Stimulated activated naive CD8-positive, alpha-beta T cell treated with anti-CD3 and anti-CD28 coated beads, Interleukin-15, Interleukin-2, amounts not matched to agents 100 U/mL and 50 U/mL, for 24 hours (primary cell): ENCODE measurements at regions not wholly inside any gene's neighbourhood (a gene's known extent, or its start where the extent isn't known, plus 50 kb on each side); places are given as distances from the start of the nearest gene placed in this dataset.
A peak's percentile ranks its signal among the peaks of the same experiment; 100 is the strongest.
"Not testable (repeated sequence)": the region's sequence is repeated elsewhere in the genome, so short reads cannot be mapped to it uniquely, and the experiment has no call there.

ENCODE experiments used
- ATAC-seq: fragments of 150-1000 bp; cut with Tn5 transposase; one replicate; pipeline ENCODE4 v1.10.0; 2021
- DNase-seq: peaks from one replicate; pipeline ENCODE4 v3.0.0; 2021

DNA sequence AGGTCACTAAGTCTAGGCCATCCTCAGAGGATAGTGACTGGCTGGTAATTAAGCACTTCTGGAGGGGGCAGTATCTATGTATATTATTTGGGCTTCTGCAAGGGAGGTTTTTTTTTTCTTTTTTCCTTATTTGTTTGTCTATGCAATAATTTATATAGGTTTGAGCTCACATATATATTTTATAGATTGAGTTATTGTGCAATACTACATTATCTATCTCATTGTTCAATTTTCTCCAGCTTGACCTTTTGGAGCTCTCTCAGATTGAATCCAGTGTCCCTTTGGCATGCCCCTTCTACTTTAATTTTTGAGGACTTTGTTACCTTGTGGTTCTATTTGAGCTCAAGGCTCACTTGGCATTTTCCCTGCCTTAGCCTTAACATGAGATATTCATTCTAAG, 852.1 kb downstream of the KCNT2 start:
- ATAC-seq, result no peak
- DNase-seq, result no peak

DNA sequence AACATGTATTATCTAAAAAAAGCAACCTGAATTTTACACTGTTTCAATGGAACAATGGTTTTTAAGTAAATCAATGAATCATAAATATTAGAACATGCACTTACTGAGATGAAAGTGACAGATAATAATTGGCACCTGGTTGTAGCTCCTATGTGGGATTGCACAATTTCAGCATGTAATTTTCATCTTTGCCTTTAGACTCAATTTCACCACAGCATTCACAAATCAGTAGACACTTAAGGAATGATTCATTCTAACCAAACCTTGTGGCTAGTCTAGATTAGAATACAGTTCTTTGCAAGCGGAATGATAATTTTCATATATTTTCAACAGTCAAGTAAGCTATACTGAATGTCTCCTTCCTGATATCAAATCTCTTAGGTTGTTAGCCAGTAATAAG, 853.4 kb downstream of the KCNT2 start:
- ATAC-seq (no peak), DNase-seq (no peak)

DNA sequence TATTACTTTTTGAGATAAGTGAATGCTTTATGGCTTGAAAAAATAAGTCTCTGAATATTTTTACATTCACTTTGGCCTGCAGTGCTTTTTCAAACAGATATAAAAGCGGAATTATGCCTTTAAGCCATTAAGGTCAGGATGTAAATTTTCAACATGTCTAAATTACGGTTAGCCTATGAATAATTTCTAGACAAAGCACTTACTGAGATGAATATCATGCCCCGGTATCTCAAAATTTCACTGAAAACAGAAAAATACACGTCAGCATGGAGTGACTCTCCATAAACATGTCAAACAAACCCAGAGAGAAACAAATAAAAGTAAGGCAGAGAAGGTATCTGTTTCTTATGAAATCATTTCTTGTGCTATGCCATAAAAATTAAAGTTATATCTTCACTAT, 853.9 kb downstream of the KCNT2 start:
- ATAC-seq, result no peak
- no peak for DNase-seq

DNA sequence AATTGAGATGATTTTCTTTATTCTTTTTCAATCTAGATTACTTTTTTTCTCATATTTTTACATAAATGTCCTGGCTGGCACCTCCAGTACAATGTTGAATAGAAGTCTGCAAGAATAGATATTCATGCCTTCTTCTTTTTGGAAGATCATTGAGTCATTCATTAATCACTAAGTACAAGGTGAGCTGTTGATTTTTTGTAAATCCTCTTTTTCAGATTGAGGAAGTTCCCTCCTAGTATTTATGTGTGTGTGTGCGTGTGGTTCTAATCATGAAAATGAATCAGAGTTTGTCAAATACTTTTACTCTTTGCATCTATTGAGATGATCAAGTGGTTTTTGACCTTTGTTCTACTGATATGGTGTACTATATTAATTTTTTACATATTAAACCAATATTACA, 859.3 kb downstream of the KCNT2 start:
- DNase-seq (no peak), ATAC-seq (no peak)

DNA sequence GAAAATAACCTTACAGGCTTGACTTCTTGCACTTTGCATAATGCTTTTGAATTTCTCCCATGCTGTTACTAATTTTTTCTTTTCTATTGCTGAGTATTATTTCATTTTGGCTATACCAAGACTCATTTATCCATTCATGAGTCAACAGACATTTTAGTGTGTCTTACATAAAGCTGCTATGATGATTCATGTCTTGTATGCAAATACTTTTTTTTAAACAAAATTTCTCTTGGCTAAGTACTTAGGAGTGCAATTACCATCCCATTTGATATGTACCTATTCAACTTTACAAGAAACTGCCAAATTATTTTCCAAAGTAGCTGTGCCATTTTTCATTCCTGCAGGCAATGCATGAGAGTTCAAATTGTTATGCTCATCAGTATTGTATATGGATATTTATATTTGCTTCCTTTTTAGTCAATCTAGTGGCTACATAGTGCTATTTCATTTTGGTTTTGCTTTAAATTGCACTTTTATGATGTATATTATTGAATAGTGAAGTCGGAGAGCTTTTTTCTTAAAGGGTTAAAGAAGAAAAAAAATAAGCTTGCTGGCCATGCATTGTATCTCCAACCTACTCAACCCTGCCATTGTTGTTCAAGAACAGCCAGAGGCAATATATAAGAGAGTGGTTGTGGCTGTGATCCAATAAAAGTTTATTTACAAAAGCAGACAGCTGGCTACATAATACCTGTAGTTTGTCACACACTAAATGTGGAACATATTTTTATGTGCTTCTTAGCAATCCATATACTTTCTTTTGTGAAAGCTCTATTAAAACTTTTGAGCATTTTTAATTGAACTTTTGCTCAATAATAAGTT, 862.8 kb downstream of the KCNT2 start:
- DNase-seq (no peak), ATAC-seq (no peak)

DNA sequence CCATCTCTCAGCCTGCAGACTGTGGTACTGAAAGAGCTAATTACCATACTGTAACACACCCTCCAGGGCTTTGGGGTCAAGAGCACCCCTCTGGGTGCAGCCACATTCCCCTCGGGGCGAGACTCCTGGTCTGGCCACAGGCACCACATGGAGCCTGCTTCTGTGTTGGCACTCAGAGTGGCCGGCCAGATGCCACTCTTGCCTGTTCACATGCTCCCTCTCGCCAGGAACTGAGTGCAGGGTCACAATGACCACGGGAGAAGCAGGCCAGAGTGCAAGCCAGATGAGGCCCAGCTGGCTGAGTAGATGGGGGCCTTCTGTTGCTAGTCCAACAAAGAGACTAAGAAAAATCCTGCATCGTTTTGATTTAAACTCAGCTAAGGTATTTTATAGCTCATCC, 864.0 kb downstream of the KCNT2 start:
- ATAC-seq, result no peak
- no peak for DNase-seq

DNA sequence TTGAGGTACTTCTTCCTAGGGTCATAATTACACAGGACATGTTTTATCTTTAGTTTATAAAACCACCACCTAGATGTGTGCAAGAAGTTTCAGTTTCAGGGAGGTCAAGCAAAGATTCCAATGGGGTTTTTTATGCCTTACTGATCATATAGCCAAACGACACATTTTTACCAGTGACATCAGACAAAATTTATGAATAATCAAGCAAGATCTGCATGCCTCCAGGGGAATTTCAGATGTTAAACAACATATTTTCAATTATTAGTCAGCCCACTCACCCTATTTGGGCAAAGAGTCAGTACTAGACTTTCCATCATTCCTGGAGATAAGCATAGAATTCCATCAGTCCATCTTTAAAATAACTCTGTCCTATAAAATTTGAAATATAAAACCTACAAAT, 867.4 kb downstream of the KCNT2 start:
- ATAC-seq, result peak; percentile 9
- DNase-seq, result no peak

DNA sequence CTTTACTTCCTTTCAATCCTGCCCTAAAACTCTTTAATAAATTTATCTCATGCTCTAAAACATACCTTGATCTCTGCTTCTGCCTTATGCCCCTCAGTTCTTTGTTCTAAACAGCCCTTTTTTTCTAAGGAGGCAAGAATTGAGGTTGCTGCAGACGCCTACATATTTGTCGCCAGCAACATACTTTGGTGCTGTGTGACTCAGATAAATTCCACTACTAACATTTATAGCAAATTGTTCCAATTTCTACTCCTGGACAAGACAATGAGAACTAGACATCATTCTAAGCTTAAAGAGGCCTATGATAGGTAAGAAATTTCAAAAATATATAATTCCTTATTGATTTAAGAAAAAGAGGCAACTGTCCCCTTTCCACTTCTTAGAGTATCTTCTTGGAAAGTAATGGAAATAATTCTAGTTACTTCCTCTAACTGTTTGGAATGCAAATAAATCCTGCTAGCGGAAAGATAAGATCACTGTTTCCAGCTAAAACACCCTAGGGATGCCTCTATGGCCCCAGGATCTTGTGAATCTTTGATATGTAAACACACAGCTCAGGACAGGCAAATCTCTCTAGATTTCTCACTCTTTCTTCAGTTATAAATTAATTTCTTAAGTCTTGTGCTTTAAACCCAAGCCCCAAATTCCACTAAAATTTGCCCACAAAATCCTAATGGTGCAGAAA, 869.1 kb downstream of the KCNT2 start:
- DNase-seq, result no peak
- ATAC-seq, result no peak

DNA sequence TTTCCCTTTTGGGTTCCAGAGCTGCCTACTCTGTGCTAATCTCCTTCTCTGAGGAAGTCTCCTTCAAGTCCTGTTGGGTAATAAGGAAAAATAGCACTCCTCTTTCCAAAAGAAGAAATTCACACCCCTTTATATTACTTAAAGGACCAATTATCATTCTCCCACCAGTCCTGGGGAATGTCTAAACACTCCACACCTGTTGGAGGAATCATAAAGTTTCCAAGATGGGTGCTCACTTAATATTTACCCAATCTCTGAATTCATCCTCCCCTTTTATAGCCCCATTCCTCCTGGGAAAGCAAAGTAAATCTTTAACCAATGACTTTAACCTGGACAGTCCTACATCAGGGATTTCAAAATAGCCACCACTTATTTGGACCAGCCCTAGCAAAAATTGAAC, 873.1 kb downstream of the KCNT2 start:
- ATAC-seq (no peak), DNase-seq (no peak)

DNA sequence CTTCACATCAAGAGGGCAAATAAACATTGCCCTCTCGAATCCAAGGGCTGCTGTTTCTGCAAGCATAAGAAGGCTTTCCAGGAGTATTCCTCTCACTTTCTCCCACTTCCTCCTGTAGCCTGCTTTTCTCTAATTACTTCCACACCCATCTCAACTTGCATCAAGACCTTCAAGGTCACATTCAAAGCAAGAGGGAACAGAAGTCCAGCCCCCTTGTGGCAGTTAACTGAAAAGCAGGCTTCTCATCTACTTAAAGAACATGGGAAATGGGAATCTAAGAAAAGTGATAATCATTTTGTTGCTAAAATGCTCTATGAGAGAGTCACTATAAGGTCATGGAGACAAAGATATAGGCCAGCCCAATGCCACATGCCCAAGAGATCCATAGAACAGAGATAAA, 874.4 kb downstream of the KCNT2 start:
- DNase-seq (no peak), ATAC-seq (no peak)

DNA sequence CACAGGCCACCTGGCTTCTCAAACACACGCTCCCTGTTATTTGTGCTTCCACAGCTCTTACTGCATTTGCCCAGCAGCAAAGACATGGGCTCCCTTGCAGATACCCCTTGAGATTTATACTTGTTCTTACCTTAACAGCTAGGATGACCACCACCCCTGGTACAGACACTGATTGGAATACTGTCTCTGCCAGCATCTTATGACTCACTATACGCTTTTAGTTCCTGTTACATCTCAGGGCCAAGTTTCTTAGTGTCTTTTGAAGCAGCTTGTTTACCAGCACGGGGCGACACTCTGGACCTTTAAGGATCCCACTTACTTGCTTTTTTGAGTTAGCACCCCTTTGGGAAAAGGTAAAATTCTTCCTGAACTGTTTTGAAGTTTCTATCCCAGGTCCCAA, 874.8 kb downstream of the KCNT2 start:
- DNase-seq (no peak), ATAC-seq (no peak)

DNA sequence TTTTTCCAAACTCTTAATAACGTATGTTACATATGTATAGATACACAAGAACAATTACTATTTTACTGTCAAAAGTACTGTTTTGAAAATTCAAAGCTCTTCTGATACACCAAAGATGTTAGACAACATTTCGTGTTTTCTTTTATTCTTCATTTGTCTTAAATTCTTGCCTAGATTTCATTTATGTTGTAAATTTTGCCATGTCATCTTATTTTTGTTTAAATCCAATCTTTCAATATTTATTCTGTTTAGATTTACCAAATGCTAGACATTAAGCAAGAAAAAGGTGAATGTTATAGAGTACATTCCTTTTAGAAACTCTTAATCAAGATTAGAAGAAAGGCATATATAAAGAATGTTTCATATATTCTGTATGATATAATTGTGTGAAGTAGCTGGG, 876.9 kb downstream of the KCNT2 start:
- ATAC-seq (no peak), DNase-seq (no peak)

DNA sequence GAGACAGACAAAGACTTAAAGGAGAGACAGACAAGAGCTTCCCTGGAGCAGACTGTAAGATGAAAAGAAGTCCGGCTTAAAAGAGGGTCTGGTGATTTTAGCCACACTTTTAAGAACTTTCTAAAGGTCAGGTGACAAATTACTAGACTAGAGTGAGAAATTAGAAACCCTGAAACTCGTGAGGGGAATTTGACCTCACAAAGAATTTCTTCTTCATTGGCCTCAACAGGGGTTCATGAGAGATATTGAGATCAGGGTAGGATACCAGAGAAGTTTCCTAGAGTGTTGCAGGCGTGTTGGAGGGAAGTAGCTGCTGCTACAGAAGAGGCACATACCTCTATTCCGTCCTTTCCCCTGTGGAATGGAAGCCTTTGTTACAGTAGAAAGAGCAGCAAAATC, 884.4 kb downstream of the KCNT2 start:
- no peak for DNase-seq
- no peak for ATAC-seq

DNA sequence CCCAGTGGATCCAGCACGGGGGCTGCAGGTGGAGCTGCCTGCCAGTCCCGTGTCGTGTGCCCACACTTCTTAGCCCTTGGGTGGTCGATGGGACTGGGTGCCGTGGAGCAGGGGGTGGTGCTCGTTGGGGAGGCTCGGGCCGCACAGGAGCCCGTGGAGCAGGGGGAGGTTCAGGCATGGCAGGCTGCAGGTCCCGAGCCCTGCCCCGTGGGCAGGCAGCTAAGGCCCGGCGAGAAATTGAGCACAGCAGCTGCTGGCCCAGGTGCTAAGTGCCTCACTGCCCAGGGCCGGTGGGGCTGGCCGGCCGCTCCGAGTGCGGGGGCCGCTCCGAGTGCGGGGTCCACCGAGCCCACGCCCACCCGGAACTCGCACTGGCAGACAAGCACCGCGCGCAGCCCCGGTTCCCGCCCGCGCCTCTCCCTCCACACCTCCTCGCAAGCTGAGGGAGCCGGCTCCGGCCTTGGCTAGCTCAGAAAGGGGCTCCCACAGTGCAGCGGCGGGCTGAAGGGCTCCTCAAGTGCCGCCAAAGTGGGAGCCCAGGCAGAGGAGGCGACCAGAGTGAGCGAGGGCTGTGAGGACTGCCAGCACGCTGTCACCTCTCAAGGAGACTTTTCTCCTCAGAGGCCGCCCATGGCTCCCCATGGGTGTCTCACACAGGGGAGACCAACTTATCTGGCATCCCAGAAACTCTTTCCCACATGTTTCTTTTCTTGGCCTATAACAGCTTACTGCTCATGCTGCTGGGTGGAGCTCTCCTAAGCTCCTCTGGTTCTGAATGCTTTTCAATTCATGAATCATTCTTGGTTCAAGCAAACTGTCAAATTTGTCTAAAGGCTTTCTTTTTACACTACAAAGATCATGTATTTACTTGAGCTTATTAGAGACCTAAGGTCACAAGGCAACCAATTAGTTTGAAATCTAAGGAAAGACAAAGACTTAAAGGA, 885.1 kb downstream of the KCNT2 start:
- not testable (repeated sequence) for DNase-seq, ATAC-seq

DNA sequence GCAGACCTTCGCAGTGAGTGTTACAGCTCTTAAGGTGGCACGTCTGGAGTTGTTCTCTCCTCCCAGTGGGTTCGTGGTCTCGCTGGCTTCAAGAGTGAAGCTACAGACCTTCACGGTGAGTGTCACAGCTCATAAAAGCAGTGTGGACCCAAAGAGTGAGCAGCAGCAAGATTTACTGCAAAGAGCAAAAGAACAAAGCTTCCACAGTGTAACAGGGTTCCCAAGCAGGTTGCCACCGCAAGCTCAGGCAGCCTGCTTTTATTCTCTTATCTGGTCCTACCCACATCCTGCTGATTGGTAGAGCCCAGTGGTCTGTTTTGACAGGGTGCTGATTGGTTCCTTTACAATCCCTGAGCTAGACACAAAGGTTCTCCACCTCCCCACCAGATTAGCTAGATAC, 886.1 kb downstream of the KCNT2 start:
- DNase-seq, ATAC-seq: not testable (repeated sequence)

DNA sequence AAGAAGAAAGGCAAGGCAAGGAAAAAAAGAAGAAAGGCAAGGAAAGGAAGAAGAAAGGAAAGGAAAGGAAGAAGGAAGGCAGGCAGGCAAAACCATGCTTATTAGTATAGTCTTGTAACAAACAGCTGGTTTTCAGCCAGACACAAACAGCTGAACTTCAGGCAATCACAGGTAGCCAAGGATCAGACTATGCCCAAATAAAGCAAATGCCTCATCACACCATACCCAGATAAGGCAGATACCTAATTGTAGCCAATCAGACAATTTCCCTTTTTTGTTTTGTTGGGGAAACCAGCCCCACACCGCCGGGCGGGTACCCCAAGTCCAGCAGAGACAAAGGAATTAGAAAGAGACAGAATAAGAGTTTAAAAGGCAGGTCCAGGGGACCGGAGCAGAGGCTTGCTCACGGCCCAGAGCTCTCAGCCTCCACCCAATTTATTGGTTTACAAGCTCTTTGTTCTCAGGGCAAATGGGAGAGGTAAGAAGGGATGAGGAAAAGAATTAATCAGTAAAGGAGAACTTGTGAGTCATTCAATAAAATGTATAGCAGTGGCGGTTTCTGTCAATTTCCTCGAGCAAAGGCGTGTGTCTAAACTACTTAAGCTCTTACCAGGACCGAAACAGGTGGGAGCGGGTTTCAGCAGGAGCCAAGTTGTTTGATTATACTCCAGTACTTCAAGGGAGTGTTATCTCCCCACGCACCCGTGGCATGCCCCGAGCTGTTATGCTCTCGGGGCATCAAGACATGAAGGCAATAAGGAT, 886.8 kb downstream of the KCNT2 start:
- ATAC-seq (no peak), DNase-seq (no peak)

DNA sequence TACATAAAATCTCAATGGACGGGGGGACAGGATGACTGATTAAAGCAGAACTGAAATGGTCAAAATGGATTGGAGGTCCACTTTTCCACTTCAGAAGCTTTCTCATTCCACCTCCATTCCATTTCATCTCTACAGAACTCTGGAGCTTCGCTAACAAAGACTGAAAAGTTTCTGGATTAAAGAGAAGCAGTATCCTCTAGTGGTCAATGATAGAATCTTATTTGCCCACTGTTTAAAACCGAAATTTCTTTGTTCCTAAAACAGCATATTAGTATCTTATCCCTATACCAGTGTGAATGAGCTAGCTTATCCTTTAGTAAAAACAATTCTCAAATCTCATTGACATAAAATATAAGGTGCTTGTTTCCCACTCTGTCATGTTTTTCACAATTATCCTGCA, 890.6 kb downstream of the KCNT2 start:
- ATAC-seq, result no peak
- no peak for DNase-seq

DNA sequence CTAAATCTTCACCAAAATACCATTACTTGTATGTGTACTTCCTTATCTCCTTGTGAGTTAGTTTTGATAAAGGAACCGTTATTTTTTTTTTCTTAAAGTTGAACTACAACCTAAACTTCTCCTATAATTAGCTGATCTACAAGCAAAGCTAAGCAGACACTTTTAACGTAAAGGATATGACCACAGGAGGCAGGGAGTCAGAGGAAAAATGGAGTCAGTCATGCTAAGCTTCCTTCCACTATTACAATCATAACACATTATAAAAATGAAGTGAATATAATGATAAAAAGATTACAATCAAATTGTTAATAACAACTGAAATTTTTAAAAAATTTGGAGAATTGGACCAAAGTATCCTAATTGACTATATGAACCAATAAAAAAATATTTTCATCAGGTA, 892.6 kb downstream of the KCNT2 start:
- no peak for ATAC-seq
- no peak for DNase-seq

DNA sequence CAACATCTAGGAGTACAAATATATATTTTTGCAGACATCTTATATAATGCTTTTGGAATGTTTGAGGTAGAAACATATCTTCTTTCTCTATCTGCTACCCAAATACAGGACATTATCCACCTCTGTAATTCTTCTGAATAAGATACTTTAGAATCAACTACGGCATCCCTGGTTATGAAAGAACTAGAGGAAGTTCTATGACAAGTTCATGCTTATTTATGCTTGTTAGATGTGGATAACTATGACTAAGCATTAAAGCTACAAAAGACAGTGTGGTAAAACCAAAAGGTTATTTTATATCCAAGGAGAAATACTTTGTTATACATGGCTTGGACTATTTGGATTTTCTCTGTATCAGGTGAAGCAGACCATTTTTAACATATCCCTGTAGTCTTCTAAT, 894.0 kb downstream of the KCNT2 start:
- ATAC-seq, result no peak
- no peak for DNase-seq

DNA sequence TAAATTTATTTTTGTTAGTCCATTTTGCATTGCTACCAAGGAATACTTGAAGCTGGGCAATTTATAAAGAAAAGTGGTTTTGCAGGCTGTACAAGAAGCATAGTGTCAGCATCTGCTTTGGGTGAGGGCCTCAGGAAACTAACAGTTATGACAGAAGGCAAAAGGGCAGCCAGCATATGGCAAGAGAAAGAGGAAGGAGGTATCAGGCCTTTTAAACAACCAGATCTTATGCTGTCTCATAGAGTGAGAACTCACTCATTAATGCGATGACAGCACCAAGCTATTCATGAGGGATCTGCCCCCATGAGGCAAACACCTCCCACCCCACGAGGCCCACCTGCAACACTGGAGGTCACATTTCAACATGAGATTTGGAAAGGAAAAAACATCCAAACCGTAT, 898.4 kb downstream of the KCNT2 start:
- ATAC-seq, result no peak
- no peak for DNase-seq

DNA sequence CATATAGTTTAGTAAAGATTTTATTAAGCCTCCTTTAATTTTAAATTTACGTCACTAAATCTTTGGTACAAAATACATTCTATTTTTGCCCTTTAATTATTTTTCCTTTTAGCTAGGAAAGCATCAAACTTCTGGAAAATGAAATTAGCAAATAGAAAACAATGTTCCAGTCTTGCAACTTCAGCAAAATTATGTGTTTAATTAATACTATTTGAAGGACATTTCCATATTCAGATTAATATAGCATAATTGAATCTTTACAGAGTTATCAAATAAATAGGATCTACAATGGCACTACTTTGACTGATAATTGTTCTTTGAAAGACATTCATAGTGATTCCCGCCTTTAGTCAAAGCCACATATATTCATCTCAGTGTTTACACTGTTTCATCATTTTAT, 904.2 kb downstream of the KCNT2 start:
- ATAC-seq, result no peak
- no peak for DNase-seq

DNA sequence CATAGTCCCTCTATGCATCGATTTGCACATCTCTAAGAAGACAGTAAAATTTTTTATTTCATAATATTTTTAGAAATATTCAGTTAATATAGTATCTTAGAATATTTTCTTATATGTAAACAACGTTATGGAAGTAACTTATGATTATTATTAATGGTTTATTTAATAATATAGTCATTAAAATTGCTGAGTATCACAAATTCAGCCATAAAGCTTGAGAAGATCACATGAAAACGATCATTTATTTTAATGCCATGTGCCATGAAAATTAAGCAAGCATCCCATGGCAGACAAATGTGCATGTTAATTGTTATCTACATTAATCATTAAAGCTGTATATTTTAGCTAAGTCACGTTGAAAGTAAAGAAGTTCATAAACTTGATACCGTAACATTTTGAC, 907.1 kb downstream of the KCNT2 start:
- no peak for ATAC-seq
- DNase-seq, result no peak
